ENCODE measurements at regions not wholly inside any gene's neighbourhood (a gene's known extent, or its start where the extent isn't known, plus 50 kb on each side); places are given as distances from the start of the nearest gene placed in this dataset.

DNA sequence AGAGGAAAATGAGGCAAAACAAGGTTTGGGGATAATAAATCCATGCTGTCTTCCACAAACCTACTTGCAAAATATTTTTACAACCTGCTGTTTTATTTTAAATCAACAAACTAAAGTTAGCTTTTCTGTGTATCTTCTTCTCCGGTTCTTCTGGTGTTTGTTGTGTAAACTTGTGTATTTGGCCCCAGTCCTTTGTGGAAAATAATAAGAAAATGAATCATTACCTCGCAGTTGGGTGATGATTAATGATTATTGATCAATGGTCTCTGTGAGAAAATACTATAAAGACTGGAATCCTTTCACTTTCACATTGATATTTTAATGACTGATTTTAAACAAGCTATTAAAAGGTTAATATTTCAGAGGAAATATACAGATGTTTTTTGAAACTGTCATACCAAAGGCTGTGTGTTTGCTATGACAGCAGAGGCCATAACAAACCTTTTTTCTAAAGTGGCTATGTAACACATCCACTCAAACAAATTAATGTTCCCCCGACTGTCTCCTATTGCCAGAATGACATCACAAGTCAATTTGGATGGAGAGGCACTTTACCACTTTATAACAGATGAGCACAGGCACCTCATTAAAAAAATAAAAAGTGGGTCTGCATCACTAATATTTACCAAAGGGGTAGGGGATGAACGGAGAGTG lies 152.5 kb downstream of the MEX3B start:
- Histone ChIP-seq H3K4me1 (ENCODE audit: control insufficient read depth, extremely low read depth, insufficient read depth, low read length) (no peaks in the 10 kb centered on the region), H3K4me2 (ENCODE audit: insufficient read depth, low read length) (no peak overlapping the region), H2AFZ (ENCODE audit: low read depth, low read length) (no peak overlapping the region), H3K9me3 (replicated peaks; ENCODE audit: control insufficient read depth, insufficient read depth, low read length) (no peaks in the 10 kb centered on the region), H4K20me1 (replicated peaks; ENCODE audit: control insufficient read depth, extremely low read depth, insufficient read depth, low read length) (no peaks in the 10 kb centered on the region), H3K27me3 (ENCODE audit: control insufficient read depth in 2 of 2, insufficient read depth in 2 of 2, low read length in 2 of 2) (no peaks in the 10 kb centered on the region), H3K79me2 (ENCODE audit: control insufficient read depth, insufficient read depth, low read length) (no peaks in the 10 kb centered on the region), H3K36me3 (ENCODE audit: control insufficient read depth in 2 of 2, extremely low read depth in 1 of 2, insufficient read depth in 2 of 2, low read length in 2 of 2) (no peaks in the 10 kb centered on the region), H3K9ac (replicated peaks; ENCODE audit: extremely low read depth, insufficient read depth, low read length) (no peak overlapping the region), H3K27ac (ENCODE audit: insufficient read depth, low read depth, low read length) (no peak overlapping the region), H3K9me1 (replicated peaks; ENCODE audit: control insufficient read depth, extremely low read depth, insufficient read depth, low read length) (no peaks in the 10 kb centered on the region), H3K4me3 (replicated peaks in 1 of 3; ENCODE audit: insufficient read depth in 1 of 3, low read depth in 1 of 3, low read length in 3 of 3) (no peak overlapping the region)
- dilution Hi-C loops (cut with MboI; ENCODE audit: extremely low pct_ligation_motif_present, low sequenced_read_pairs) (no loop called here), intact Hi-C loops (cut with micrococcal nuclease) (no loop called here)
- TF ChIP-seq MYC (IDR thresholded peaks at IDR 0.05; ENCODE audit: low read depth, low read length) (no peak), GATA2 (IDR thresholded peaks at IDR 0.05; ENCODE audit: insufficient read depth, insufficient read length, low read depth, low read length) (no peak), EZH2 (IDR thresholded peaks at IDR 0.05; ENCODE audit: borderline replicate concordance, low read depth, low read length, severe bottlenecking) (no peak), POLR2AphosphoS5 (IDR thresholded peaks at IDR 0.05; ENCODE audit: insufficient read depth, low read depth, low read length) (no peak), POLR2A (IDR thresholded peaks at IDR 0.05; ENCODE audit: low read depth, low read length) (no peak), FOS (IDR thresholded peaks at IDR 0.05; ENCODE audit: borderline replicate concordance, insufficient read depth, low read length) (no peak), JUN (IDR thresholded peaks at IDR 0.05; ENCODE audit: borderline replicate concordance, insufficient read depth, insufficient read length, low read depth) (no peak)
- TF ChIP-seq, protein P1, sequence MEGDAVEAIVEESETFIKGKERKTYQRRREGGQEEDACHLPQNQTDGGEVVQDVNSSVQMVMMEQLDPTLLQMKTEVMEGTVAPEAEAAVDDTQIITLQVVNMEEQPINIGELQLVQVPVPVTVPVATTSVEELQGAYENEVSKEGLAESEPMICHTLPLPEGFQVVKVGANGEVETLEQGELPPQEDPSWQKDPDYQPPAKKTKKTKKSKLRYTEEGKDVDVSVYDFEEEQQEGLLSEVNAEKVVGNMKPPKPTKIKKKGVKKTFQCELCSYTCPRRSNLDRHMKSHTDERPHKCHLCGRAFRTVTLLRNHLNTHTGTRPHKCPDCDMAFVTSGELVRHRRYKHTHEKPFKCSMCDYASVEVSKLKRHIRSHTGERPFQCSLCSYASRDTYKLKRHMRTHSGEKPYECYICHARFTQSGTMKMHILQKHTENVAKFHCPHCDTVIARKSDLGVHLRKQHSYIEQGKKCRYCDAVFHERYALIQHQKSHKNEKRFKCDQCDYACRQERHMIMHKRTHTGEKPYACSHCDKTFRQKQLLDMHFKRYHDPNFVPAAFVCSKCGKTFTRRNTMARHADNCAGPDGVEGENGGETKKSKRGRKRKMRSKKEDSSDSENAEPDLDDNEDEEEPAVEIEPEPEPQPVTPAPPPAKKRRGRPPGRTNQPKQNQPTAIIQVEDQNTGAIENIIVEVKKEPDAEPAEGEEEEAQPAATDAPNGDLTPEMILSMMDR (IDR thresholded peaks at IDR 0.05; ENCODE audit: extremely low read depth in 1 of 2, insufficient read depth in 1 of 2, low read depth in 1 of 2, low read length in 2 of 2) = no peak
- TF ChIP-seq, protein P2, sequence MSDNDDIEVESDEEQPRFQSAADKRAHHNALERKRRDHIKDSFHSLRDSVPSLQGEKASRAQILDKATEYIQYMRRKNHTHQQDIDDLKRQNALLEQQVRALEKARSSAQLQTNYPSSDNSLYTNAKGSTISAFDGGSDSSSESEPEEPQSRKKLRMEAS (IDR thresholded peaks at IDR 0.05; ENCODE audit: insufficient read depth, insufficient read length) = no peak
- POLR2A ChIA-PET = no interaction called here
- CTCF ChIA-PET = no interaction called here
- no TSS peak for BruUV-seq (replicated peaks)
- DNase-seq (ENCODE audit: low read depth, low spot score) (no peak), FAIRE-seq (no peak)
